Activated CD4-positive, CD25-positive, alpha-beta regulatory T cell treated with anti-CD3 and anti-CD28 coated beads, Interleukin-2, amount 50 U/mL, for 24 hours (primary cell): ENCODE measurements at regions not wholly inside any gene's neighbourhood (a gene's known extent, or its start where the extent isn't known, plus 50 kb on each side); places are given as distances from the start of the nearest gene placed in this dataset.

Experiments used
- ATAC-seq, 2 donors: fragments of 150-1000 bp; cut with Tn5 transposase; one replicate each; pipeline ENCODE4 v1.10.0; 2021; ENCODE audit warnings: mild to moderate bottlenecking in 1 of 2, moderate library complexity in 1 of 2

- no peak for ATAC-seq
Observed at GRCh38 chr10:10517866-10518265, 499.8 kb upstream of the CELF2 start.

GRCh38 chr10:10519674-10520073 is 498.0 kb upstream of the CELF2 start:
- no peak for ATAC-seq

- peak; percentile 72 to 77 for ATAC-seq
Observed at GRCh38 chr10:10520491-10521385, 496.9 kb upstream of the CELF2 start.

- no peak for ATAC-seq
Observed at GRCh38 chr10:10526846-10527245, 490.8 kb upstream of the CELF2 start.

GRCh38 chr10:10527861-10528562 is 489.7 kb upstream of the CELF2 start:
- no peak for ATAC-seq

- no peak for ATAC-seq
Observed at GRCh38 chr10:10528563-10528910, 489.1 kb upstream of the CELF2 start.

- ATAC-seq: no peak
Observed at GRCh38 chr10:10530313-10530712, 487.4 kb upstream of the CELF2 start.

- no peak for ATAC-seq
Observed at GRCh38 chr10:10532236-10532635, 485.4 kb upstream of the CELF2 start.

GRCh38 chr10:10532826-10533225 is 484.8 kb upstream of the CELF2 start:
- ATAC-seq: no peak

- no peak for ATAC-seq
Observed at GRCh38 chr10:10533437-10533836, 484.2 kb upstream of the CELF2 start.

- ATAC-seq: no peak
Observed at GRCh38 chr10:10538326-10538725, 479.3 kb upstream of the CELF2 start.

GRCh38 chr10:10540398-10540797 is 477.3 kb upstream of the CELF2 start:
- ATAC-seq: no peak

- ATAC-seq: no peak
Observed at GRCh38 chr10:10542477-10542876, 475.2 kb upstream of the CELF2 start.

- ATAC-seq: no peak
Observed at GRCh38 chr10:10544890-10545289, 472.8 kb upstream of the CELF2 start.

- ATAC-seq: no peak
Observed at GRCh38 chr10:10545771-10546170, 471.9 kb upstream of the CELF2 start.

- ATAC-seq: no peak
Observed at GRCh38 chr10:10551596-10552301, 465.9 kb upstream of the CELF2 start.

- ATAC-seq: peak in 1 of 2 donors; percentile 51
Observed at GRCh38 chr10:10552948-10553347, 464.7 kb upstream of the CELF2 start.

GRCh38 chr10:10564081-10564794 is 453.4 kb upstream of the CELF2 start:
- ATAC-seq: no peak

GRCh38 chr10:10576937-10577336 is 440.7 kb upstream of the CELF2 start:
- ATAC-seq: no peak

- ATAC-seq: no peak
Observed at GRCh38 chr10:10579709-10580108, 438.0 kb upstream of the CELF2 start.

GRCh38 chr10:10584161-10584560 is 433.5 kb upstream of the CELF2 start:
- ATAC-seq: no peak

GRCh38 chr10:10587744-10588393 is 429.8 kb upstream of the CELF2 start:
- ATAC-seq: no peak
